GM21447 (cell line): ENCODE measurements at regions not wholly inside any gene's neighbourhood (a gene's known extent, or its start where the extent isn't known, plus 50 kb on each side); places are given as distances from the start of the nearest gene placed in this dataset.
"Not testable (repeated sequence)": the region's sequence is repeated elsewhere in the genome, so short reads cannot be mapped to it uniquely, and the experiment has no call there.

ENCODE experiments used
- ATAC-seq: cut with Tn5 transposase; IDR thresholded peaks from one replicate; pipeline ENCODE4 v1.9.1; 2021; ENCODE audit not compliant: unreplicated experiment

- no peak for ATAC-seq
Observed at GRCh38 chr4:112708772-112709171, 71.8 kb downstream of the LARP7 start.

- no peak for ATAC-seq
Observed at GRCh38 chr4:112714922-112715901, 78.3 kb downstream of the LARP7 start.

GRCh38 chr4:112717856-112718255 lies 80.9 kb downstream of the LARP7 start:
- ATAC-seq = no peak

- ATAC-seq = no peak
Observed at GRCh38 chr4:112721627-112722026, 84.7 kb downstream of the LARP7 start.

GRCh38 chr4:112726041-112726440 lies 89.1 kb downstream of the LARP7 start:
- ATAC-seq = no peak

- ATAC-seq = not testable (repeated sequence)
Observed at GRCh38 chr4:112727728-112728127, 90.8 kb downstream of the LARP7 start.

GRCh38 chr4:112731715-112732114 lies 94.8 kb downstream of the LARP7 start:
- ATAC-seq = no peak

GRCh38 chr4:112732142-112732541 lies 95.2 kb downstream of the LARP7 start:
- no peak for ATAC-seq

GRCh38 chr4:112735474-112735951 lies 98.6 kb downstream of the LARP7 start:
- peak; percentile 74 for ATAC-seq

- ATAC-seq = peak; percentile 40
Observed at GRCh38 chr4:112736718-112737135, 99.8 kb downstream of the LARP7 start.

- ATAC-seq = no peak
Observed at GRCh38 chr4:112739442-112739841, 102.5 kb downstream of the LARP7 start.

- ATAC-seq = no peak
Observed at GRCh38 chr4:112747036-112747435, 110.1 kb downstream of the LARP7 start.

GRCh38 chr4:112748352-112748878 lies 111.5 kb downstream of the LARP7 start:
- ATAC-seq = no peak

- ATAC-seq = not testable (repeated sequence)
Observed at GRCh38 chr4:112750749-112751148, 113.8 kb downstream of the LARP7 start.

- no peak for ATAC-seq
Observed at GRCh38 chr4:112751447-112751846, 114.5 kb downstream of the LARP7 start.

GRCh38 chr4:112752061-112752460 lies 115.1 kb downstream of the LARP7 start:
- ATAC-seq = no peak

GRCh38 chr4:112752510-112752909 lies 115.6 kb downstream of the LARP7 start:
- ATAC-seq = no peak

GRCh38 chr4:112753333-112753732 lies 116.4 kb downstream of the LARP7 start:
- no peak for ATAC-seq

GRCh38 chr4:112759313-112759712 lies 122.4 kb downstream of the LARP7 start:
- no peak for ATAC-seq

- ATAC-seq = no peak
Observed at GRCh38 chr4:112765317-112765974, 128.5 kb downstream of the LARP7 start.

- no peak for ATAC-seq
Observed at GRCh38 chr4:112766422-112766821, 129.5 kb downstream of the LARP7 start.

- no peak for ATAC-seq
Observed at GRCh38 chr4:112767386-112767785, 130.4 kb downstream of the LARP7 start.
